OCI-LY3 (cell line): ENCODE measurements at regions not wholly inside any gene's neighbourhood (a gene's known extent, or its start where the extent isn't known, plus 50 kb on each side); places are given as distances from the start of the nearest gene placed in this dataset.

Source experiments
- CTCF ChIP-seq: fragments of 200-600, 300-600 bp; sonication (generic); IDR thresholded peaks from 2 replicates; pipeline ENCODE4 v1.5.1; 2014; ENCODE audit warnings: antibody characterized with exemption, low read length, low read depth
- EZH2phosphoT487 ChIP-seq: fragments of 200-600 bp; shearing (Covaris generic); IDR thresholded peaks from 2 replicates; pipeline ENCODE4 v1.6.1; 2018; ENCODE audit warnings: antibody characterized with exemption, mixed run types, low read depth

DNA sequence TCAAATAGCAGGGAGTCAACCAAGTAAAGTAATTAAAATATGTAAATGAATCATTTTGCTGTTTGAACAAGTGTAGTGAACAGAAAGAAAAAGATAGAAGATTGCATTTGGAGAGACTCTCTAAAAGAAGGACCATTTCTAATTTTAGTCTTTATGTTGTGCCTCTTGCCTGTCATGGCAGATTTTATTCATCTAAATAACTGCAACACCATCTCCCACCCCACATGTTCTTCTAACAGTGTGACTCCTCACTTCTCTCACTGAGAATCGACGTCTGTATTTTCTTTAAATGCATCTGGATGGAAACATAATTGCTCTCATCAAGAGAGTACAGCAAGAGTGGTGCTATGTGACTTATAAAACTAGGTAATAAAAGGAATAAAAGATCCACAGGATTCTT lies 439.9 kb upstream of the GBE1 start:
- TF ChIP-seq CTCF: no peak
- TF ChIP-seq EZH2phosphoT487: no peak
